ENCODE measurements at regions not wholly inside any gene's neighbourhood (a gene's known extent, or its start where the extent isn't known, plus 50 kb on each side); places are given as distances from the start of the nearest gene placed in this dataset.
"Not testable (repeated sequence)": the region's sequence is repeated elsewhere in the genome, so short reads cannot be mapped to it uniquely, and the experiment has no call there.

GRCh38 chr5:118193194-118193905, 795.0 kb downstream of the DTWD2 start:
- no peak for DNase-seq (ENCODE audit: low read depth in 2 of 2)

- no peak for DNase-seq (ENCODE audit: low read depth in 2 of 2)
Observed at GRCh38 chr5:118185018-118185417, 803.3 kb downstream of the DTWD2 start.

- DNase-seq (ENCODE audit: low read depth in 2 of 2): no peak
Observed at GRCh38 chr5:118176146-118176545, 812.2 kb downstream of the DTWD2 start.

GRCh38 chr5:118174671-118175070, 813.7 kb downstream of the DTWD2 start:
- DNase-seq (ENCODE audit: low read depth in 2 of 2): no peak

- DNase-seq (ENCODE audit: low read depth in 2 of 2): no peak
Observed at GRCh38 chr5:118173340-118173739, 815.0 kb downstream of the DTWD2 start.

GRCh38 chr5:118165619-118166018, 822.7 kb downstream of the DTWD2 start:
- DNase-seq (ENCODE audit: low read depth in 2 of 2): no peak

GRCh38 chr5:118156181-118156580, 832.2 kb downstream of the DTWD2 start:
- no peak for DNase-seq (ENCODE audit: low read depth in 2 of 2)

- DNase-seq (ENCODE audit: low read depth in 2 of 2): no peak
Observed at GRCh38 chr5:118146824-118147223, 841.5 kb downstream of the DTWD2 start.

GRCh38 chr5:118144540-118144939, 843.8 kb downstream of the DTWD2 start:
- DNase-seq (ENCODE audit: low read depth in 2 of 2): no peak

GRCh38 chr5:118139361-118139760, 849.0 kb downstream of the DTWD2 start:
- DNase-seq (ENCODE audit: low read depth in 2 of 2): no peak

- no peak for DNase-seq (ENCODE audit: low read depth in 2 of 2)
Observed at GRCh38 chr5:118126159-118126558, 862.2 kb downstream of the DTWD2 start.

- DNase-seq (ENCODE audit: low read depth in 2 of 2): no peak
Observed at GRCh38 chr5:118125687-118126086, 862.7 kb downstream of the DTWD2 start.

GRCh38 chr5:118121258-118121657, 867.1 kb downstream of the DTWD2 start:
- DNase-seq (ENCODE audit: low read depth in 2 of 2): no peak

GRCh38 chr5:118115791-118116190, 872.6 kb downstream of the DTWD2 start:
- DNase-seq (ENCODE audit: low read depth in 2 of 2): no peak

GRCh38 chr5:118111956-118112355, 876.4 kb downstream of the DTWD2 start:
- no peak for DNase-seq (ENCODE audit: low read depth in 2 of 2)

- DNase-seq (ENCODE audit: low read depth in 2 of 2): not testable (repeated sequence)
Observed at GRCh38 chr5:118107246-118107645, 881.1 kb downstream of the DTWD2 start.

- no peak for DNase-seq (ENCODE audit: low read depth in 2 of 2)
Observed at GRCh38 chr5:118098716-118099115, 889.6 kb downstream of the DTWD2 start.

GRCh38 chr5:118095115-118095514, 893.2 kb downstream of the DTWD2 start:
- DNase-seq (ENCODE audit: low read depth in 2 of 2): no peak

GRCh38 chr5:118088448-118088847, 899.9 kb downstream of the DTWD2 start:
- DNase-seq (ENCODE audit: low read depth in 2 of 2): no peak

GRCh38 chr5:118076490-118076889, 911.9 kb downstream of the DTWD2 start:
- no peak for DNase-seq (ENCODE audit: low read depth in 2 of 2)

GRCh38 chr5:118070041-118070440, 918.3 kb downstream of the DTWD2 start:
- no peak for DNase-seq (ENCODE audit: low read depth in 2 of 2)

- DNase-seq (ENCODE audit: low read depth in 2 of 2): no peak
Observed at GRCh38 chr5:118069452-118069851, 918.9 kb downstream of the DTWD2 start.

GRCh38 chr5:118068886-118069285, 919.5 kb downstream of the DTWD2 start:
- no peak for DNase-seq (ENCODE audit: low read depth in 2 of 2)

- DNase-seq (ENCODE audit: low read depth in 2 of 2): not testable (repeated sequence)
Observed at GRCh38 chr5:118063836-118064235, 924.5 kb downstream of the DTWD2 start.
